ENCODE measurements at regions not wholly inside any gene's neighbourhood (a gene's known extent, or its start where the extent isn't known, plus 50 kb on each side); places are given as distances from the start of the nearest gene placed in this dataset.

GRCh38 chr7:40983111-40983510, 719.8 kb downstream of the INHBA start:
- no peak for ATAC-seq
- TF ChIP-seq CSRNP3 (CRISPR knock-in tag; IDR thresholded peaks at IDR 0.05) (no peak), PATZ1 (CRISPR knock-in tag; IDR thresholded peaks at IDR 0.05; ENCODE audit: borderline replicate concordance) (no peak), TOX (CRISPR knock-in tag; IDR thresholded peaks at IDR 0.05; ENCODE audit: borderline replicate concordance) (no peak), ZNF8 (CRISPR knock-in tag; IDR thresholded peaks at IDR 0.05) (no peak), GLIS3 (CRISPR knock-in tag; IDR thresholded peaks at IDR 0.05) (no peak), OSR1 (CRISPR knock-in tag; IDR thresholded peaks at IDR 0.05) (no peak), ZNF565 (CRISPR knock-in tag; conservative IDR thresholded peaks at IDR 0.05; ENCODE audit: low read depth) (no peak), SNAI2 (CRISPR knock-in tag; IDR thresholded peaks at IDR 0.05) (no peak), TSHZ2 (CRISPR knock-in tag; IDR thresholded peaks at IDR 0.05) (no peak), RARB (CRISPR knock-in tag; IDR thresholded peaks at IDR 0.05) (no peak), ZC3H10 (CRISPR knock-in tag; IDR thresholded peaks at IDR 0.05) (no peak), CREB5 (CRISPR knock-in tag; IDR thresholded peaks at IDR 0.05; ENCODE audit: low read depth) (no peak), ZNF70 (CRISPR knock-in tag; IDR thresholded peaks at IDR 0.05) (no peak), ZFP3 (CRISPR knock-in tag; IDR thresholded peaks at IDR 0.05) (no peak)

- TF ChIP-seq CREB5 (CRISPR knock-in tag; IDR thresholded peaks at IDR 0.05; ENCODE audit: low read depth) (no peak), GLIS3 (CRISPR knock-in tag; IDR thresholded peaks at IDR 0.05) (no peak), BACH2 (CRISPR knock-in tag; IDR thresholded peaks at IDR 0.05; ENCODE audit: borderline replicate concordance) (no peak), CSDC2 (CRISPR knock-in tag; IDR thresholded peaks at IDR 0.05) (no peak)
- no peak for ATAC-seq
These were observed 723.6 kb downstream of the INHBA start for GRCh38 chr7:40979296-40979695.

- ATAC-seq: no peak
- TF ChIP-seq BACH2 (CRISPR knock-in tag; IDR thresholded peaks at IDR 0.05; ENCODE audit: borderline replicate concordance) (no peak), TSHZ2 (CRISPR knock-in tag; IDR thresholded peaks at IDR 0.05) (no peak), OSR1 (CRISPR knock-in tag; IDR thresholded peaks at IDR 0.05) (no peak), GLIS3 (CRISPR knock-in tag; IDR thresholded peaks at IDR 0.05) (no peak), ISL1 (CRISPR knock-in tag; IDR thresholded peaks at IDR 0.05) (no peak), PPARA (CRISPR knock-in tag; IDR thresholded peaks at IDR 0.05; ENCODE audit: borderline replicate concordance) (no peak), ARNTL (CRISPR knock-in tag; IDR thresholded peaks at IDR 0.05; ENCODE audit: borderline replicate concordance, low read depth) (no peak), CSRNP3 (CRISPR knock-in tag; IDR thresholded peaks at IDR 0.05) (no peak), PATZ1 (CRISPR knock-in tag; IDR thresholded peaks at IDR 0.05; ENCODE audit: borderline replicate concordance) (no peak), TCF4 (CRISPR knock-in tag; IDR thresholded peaks at IDR 0.05; ENCODE audit: borderline replicate concordance) (no peak), ZFP3 (CRISPR knock-in tag; IDR thresholded peaks at IDR 0.05) (no peak), CSDC2 (CRISPR knock-in tag; IDR thresholded peaks at IDR 0.05) (no peak)
These were observed 724.8 kb downstream of the INHBA start for GRCh38 chr7:40978047-40978446.

Data from SK-N-SH treated with all-trans-retinoic acid at 6 μM for 48 hours (cell line).